ENCODE measurements at regions not wholly inside any gene's neighbourhood (a gene's known extent, or its start where the extent isn't known, plus 50 kb on each side); places are given as distances from the start of the nearest gene placed in this dataset.

DNA sequence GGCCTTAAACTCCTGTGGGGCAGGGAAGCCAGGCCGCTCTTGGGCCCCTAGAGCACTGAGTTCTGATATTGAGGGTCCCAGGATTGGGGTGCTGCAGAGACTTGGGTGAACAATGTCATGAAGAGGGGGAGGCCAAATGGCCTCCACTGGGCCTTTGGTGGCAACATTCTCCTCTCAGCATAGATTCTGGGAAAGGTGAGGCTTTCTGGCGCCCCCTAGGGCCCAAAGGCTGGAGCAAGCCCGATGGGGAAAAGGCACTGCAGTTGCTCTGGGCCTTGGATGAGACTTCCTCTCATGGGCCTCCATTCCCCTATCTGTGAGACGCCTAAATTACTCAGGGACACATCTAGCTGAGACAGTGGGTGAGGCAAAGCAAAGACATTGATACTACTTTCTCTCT is 84.8 kb downstream of the ACAA2 start:
- TF ChIP-seq, protein P1, sequence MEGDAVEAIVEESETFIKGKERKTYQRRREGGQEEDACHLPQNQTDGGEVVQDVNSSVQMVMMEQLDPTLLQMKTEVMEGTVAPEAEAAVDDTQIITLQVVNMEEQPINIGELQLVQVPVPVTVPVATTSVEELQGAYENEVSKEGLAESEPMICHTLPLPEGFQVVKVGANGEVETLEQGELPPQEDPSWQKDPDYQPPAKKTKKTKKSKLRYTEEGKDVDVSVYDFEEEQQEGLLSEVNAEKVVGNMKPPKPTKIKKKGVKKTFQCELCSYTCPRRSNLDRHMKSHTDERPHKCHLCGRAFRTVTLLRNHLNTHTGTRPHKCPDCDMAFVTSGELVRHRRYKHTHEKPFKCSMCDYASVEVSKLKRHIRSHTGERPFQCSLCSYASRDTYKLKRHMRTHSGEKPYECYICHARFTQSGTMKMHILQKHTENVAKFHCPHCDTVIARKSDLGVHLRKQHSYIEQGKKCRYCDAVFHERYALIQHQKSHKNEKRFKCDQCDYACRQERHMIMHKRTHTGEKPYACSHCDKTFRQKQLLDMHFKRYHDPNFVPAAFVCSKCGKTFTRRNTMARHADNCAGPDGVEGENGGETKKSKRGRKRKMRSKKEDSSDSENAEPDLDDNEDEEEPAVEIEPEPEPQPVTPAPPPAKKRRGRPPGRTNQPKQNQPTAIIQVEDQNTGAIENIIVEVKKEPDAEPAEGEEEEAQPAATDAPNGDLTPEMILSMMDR (IDR thresholded peaks at IDR 0.05; ENCODE audit: insufficient read depth, low read length) = peak; percentile 86
- TF ChIP-seq, protein P2, sequence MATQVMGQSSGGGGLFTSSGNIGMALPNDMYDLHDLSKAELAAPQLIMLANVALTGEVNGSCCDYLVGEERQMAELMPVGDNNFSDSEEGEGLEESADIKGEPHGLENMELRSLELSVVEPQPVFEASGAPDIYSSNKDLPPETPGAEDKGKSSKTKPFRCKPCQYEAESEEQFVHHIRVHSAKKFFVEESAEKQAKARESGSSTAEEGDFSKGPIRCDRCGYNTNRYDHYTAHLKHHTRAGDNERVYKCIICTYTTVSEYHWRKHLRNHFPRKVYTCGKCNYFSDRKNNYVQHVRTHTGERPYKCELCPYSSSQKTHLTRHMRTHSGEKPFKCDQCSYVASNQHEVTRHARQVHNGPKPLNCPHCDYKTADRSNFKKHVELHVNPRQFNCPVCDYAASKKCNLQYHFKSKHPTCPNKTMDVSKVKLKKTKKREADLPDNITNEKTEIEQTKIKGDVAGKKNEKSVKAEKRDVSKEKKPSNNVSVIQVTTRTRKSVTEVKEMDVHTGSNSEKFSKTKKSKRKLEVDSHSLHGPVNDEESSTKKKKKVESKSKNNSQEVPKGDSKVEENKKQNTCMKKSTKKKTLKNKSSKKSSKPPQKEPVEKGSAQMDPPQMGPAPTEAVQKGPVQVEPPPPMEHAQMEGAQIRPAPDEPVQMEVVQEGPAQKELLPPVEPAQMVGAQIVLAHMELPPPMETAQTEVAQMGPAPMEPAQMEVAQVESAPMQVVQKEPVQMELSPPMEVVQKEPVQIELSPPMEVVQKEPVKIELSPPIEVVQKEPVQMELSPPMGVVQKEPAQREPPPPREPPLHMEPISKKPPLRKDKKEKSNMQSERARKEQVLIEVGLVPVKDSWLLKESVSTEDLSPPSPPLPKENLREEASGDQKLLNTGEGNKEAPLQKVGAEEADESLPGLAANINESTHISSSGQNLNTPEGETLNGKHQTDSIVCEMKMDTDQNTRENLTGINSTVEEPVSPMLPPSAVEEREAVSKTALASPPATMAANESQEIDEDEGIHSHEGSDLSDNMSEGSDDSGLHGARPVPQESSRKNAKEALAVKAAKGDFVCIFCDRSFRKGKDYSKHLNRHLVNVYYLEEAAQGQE (IDR thresholded peaks at IDR 0.05; ENCODE audit: insufficient replicate concordance, low read depth) = no peak
- TF ChIP-seq SPI1 (IDR thresholded peaks at IDR 0.05; ENCODE audit: borderline replicate concordance, low read depth) = peak; percentile 40; the same call in 1 of the 2 replicates
- no peak for TF ChIP-seq POLR2AphosphoS5 (IDR thresholded peaks at IDR 0.05; ENCODE audit: low read depth)
